Keratinocyte (primary cell): ENCODE measurements at regions not wholly inside any gene's neighbourhood (a gene's known extent, or its start where the extent isn't known, plus 50 kb on each side); places are given as distances from the start of the nearest gene placed in this dataset.

Experiments
- DNase-seq: peaks from one replicate; pipeline ENCODE4 v3.0.0-alpha.2; 2011; ENCODE audit warnings: low read depth, missing footprints, low spot score
- FAIRE-seq: peaks from 2 replicates; lab custom pipeline; 2011; peaks lifted over from hg19 to GRCh38; lab: Jason Lieb, UNC
- H2AFZ ChIP-seq: 2 replicates; pipeline ENCODE4 v1.6.0; 2012; ENCODE audit warnings: low read length, control low read depth, inconsistent platforms; ENCODE audit not compliant: control insufficient read depth
- H3K27ac ChIP-seq: 2 replicates; pipeline ENCODE4 v1.5.1; 2011; ENCODE audit warnings: low read length; ENCODE audit not compliant: control insufficient read depth, insufficient read depth
- H3K27me3 ChIP-seq: 3 replicates; pipeline ENCODE4 v1.6.0; 2011; ENCODE audit warnings: low read length; ENCODE audit not compliant: control insufficient read depth, insufficient read depth; ENCODE audit errors: extremely low read depth
- H3K36me3 ChIP-seq, 2 experiments: 2 replicates in 1 of 2; 3 replicates in 1 of 2; pipeline ENCODE4 v1.5.1; 2011; ENCODE audit warnings: low read length in 2 of 2, mild to moderate bottlenecking in 1 of 2; ENCODE audit not compliant: control insufficient read depth in 2 of 2, insufficient read depth in 2 of 2; ENCODE audit errors: extremely low read depth in 1 of 2
- H3K4me1 ChIP-seq: 3 replicates; pipeline ENCODE4 v1.5.1; 2011; ENCODE audit warnings: low read length; ENCODE audit not compliant: control insufficient read depth, insufficient read depth; ENCODE audit errors: extremely low read depth
- H3K4me2 ChIP-seq: 3 replicates; pipeline ENCODE4 v1.6.0; 2011; ENCODE audit warnings: low read depth, low read length; ENCODE audit not compliant: control insufficient read depth, insufficient read depth; ENCODE audit errors: extremely low read depth
- H3K4me3 ChIP-seq, 3 experiments: fragments of 200-600 bp in 1 of 3; sonication (generic) in 1 of 3; 2 replicates in 2 of 3; 3 replicates in 1 of 3; pipeline ENCODE4 v1.5.1; 2011 to 2016; ENCODE audit warnings: low read length in 3 of 3, mild to moderate bottlenecking in 3 of 3, control low read depth in 2 of 3, inconsistent platforms in 1 of 3, low read depth in 1 of 3, mixed read lengths in 1 of 3, mixed run types in 1 of 3, moderate library complexity in 1 of 3; ENCODE audit not compliant: control insufficient read depth in 2 of 3, insufficient read depth in 2 of 3; ENCODE audit errors: extremely low read depth in 1 of 3
- H3K79me2 ChIP-seq: 2 replicates; pipeline ENCODE4 v1.6.0; 2012; ENCODE audit warnings: low read length; ENCODE audit not compliant: control insufficient read depth, insufficient read depth
- H3K9ac ChIP-seq: 3 replicates; pipeline ENCODE4 v1.6.0; 2011; ENCODE audit warnings: low read length; ENCODE audit not compliant: control insufficient read depth, insufficient read depth; ENCODE audit errors: extremely low read depth
- H3K9me1 ChIP-seq: 3 replicates; pipeline ENCODE4 v1.6.0; 2011; ENCODE audit warnings: low read length; ENCODE audit not compliant: control insufficient read depth, insufficient read depth; ENCODE audit errors: extremely low read depth
- H3K9me3 ChIP-seq: 2 replicates; pipeline ENCODE4 v1.5.1; 2012; ENCODE audit warnings: low read depth, low read length; ENCODE audit not compliant: control insufficient read depth
- H4K20me1 ChIP-seq: 3 replicates; pipeline ENCODE4 v1.6.0; 2011; ENCODE audit warnings: low read length; ENCODE audit not compliant: control insufficient read depth, insufficient read depth; ENCODE audit errors: extremely low read depth
- EZH2 ChIP-seq: IDR thresholded peaks from one replicate; pipeline ENCODE4 v1.6.1; 2012; ENCODE audit warnings: inconsistent platforms, mild to moderate bottlenecking, low read length, moderate library complexity
- dilution Hi-C: fragments of 300-500 bp; cut with MboI; formaldehyde crosslinking; loops from one replicate; pipeline ENCODE4 v1.7.0; 2020; ENCODE audit warnings: low sequenced_read_pairs; ENCODE audit not compliant: extremely low pct_ligation_motif_present
- TF ChIP-seq, protein P1 (sequence below), 3 experiments: IDR thresholded peaks in 1 of 3; conservative IDR thresholded peaks in 1 of 3; optimal IDR thresholded peaks in 1 of 3; 2 replicates in 2 of 3; 3 replicates in 1 of 3; pipeline versions ENCODE3 to v1.5.1; 2011; ENCODE audit warnings: low read length in 3 of 3, mild to moderate bottlenecking in 3 of 3, moderate library complexity in 2 of 3, control low read depth in 1 of 3, inconsistent platforms in 1 of 3; ENCODE audit not compliant: insufficient read depth in 2 of 3; ENCODE audit errors: extremely low read depth in 1 of 3

DNA sequence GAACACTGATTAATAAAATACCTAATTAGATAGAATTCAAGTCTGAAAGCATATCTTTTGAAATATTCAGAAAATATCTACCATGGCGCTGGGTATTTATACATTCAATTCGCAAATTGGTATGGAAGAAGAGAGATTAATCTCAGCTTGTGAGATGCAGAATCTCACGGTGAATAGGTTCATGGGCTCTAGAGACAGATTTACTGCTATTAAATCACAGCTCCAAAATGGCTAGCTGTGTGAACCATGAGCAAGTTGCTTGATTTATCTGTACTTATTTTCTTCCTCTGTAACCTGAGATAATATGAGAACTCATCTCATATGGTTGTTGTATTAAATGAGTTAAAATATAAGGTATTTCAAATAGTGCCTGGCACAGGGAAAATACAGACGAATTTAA is 556.7 kb downstream of the FBXO15 start:
- Histone ChIP-seq H3K27ac (no peak overlapping the region), H3K9ac (no peak overlapping the region), H3K9me1 (no peaks in the 10 kb centered on the region), H3K27me3 (no peaks in the 10 kb centered on the region), H4K20me1 (no peaks in the 10 kb centered on the region), H2AFZ (no peak overlapping the region), H3K4me3 (no peak overlapping the region), H3K79me2 (no peaks in the 10 kb centered on the region), H3K4me2 (no peak overlapping the region), H3K9me3 (no peaks in the 10 kb centered on the region), H3K4me1 (no peaks in the 10 kb centered on the region), H3K36me3 (no peaks in the 10 kb centered on the region)
- FAIRE-seq (no peak), DNase-seq (no peak)
- no peak for TF ChIP-seq EZH2
- TF ChIP-seq, protein P1, sequence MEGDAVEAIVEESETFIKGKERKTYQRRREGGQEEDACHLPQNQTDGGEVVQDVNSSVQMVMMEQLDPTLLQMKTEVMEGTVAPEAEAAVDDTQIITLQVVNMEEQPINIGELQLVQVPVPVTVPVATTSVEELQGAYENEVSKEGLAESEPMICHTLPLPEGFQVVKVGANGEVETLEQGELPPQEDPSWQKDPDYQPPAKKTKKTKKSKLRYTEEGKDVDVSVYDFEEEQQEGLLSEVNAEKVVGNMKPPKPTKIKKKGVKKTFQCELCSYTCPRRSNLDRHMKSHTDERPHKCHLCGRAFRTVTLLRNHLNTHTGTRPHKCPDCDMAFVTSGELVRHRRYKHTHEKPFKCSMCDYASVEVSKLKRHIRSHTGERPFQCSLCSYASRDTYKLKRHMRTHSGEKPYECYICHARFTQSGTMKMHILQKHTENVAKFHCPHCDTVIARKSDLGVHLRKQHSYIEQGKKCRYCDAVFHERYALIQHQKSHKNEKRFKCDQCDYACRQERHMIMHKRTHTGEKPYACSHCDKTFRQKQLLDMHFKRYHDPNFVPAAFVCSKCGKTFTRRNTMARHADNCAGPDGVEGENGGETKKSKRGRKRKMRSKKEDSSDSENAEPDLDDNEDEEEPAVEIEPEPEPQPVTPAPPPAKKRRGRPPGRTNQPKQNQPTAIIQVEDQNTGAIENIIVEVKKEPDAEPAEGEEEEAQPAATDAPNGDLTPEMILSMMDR (optimal IDR thresholded peaks at IDR 0.05 in 1 of 3, IDR thresholded peaks at IDR 0.05 in 1 of 3, conservative IDR thresholded peaks at IDR 0.05 in 1 of 3; ENCODE audit: extremely low read depth in 1 of 3, insufficient read depth in 2 of 3, low read length in 3 of 3), result no peak
- dilution Hi-C loops, result no loop called here

DNA sequence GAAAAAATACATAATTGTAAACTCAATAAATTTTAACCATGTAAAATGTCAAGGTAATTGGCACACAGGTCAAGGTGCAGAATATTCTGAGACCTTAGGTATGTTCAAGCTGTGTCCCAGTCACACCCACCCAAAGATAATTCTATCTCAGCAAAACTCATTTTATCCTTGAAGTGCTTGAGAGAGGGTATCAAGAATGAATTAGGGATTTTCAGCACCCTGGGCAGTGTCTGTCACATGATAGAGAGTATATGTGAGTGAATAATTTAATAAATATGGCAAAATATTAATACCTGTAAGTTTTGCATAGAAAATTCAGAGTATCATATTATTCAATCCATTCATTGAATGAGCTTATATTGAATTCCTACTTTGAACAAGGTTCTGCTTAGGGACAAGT is 567.9 kb downstream of the FBXO15 start:
- H3K9me1 ChIP-seq, result no peaks in the 10 kb centered on the region
- H3K4me2 ChIP-seq, result no peak overlapping the region
- no peak overlapping the region for H3K9ac ChIP-seq
- H3K4me1 ChIP-seq, result no peaks in the 10 kb centered on the region
- no peak overlapping the region for H3K27ac ChIP-seq
- H3K4me3 ChIP-seq, result no peak overlapping the region
- FAIRE-seq (no peak), DNase-seq (no peak)
- H3K79me2 ChIP-seq, result no peaks in the 10 kb centered on the region
- H3K27me3 ChIP-seq, result no peaks in the 10 kb centered on the region
- dilution Hi-C loops, result no loop called here
- H3K36me3 ChIP-seq, result no peaks in the 10 kb centered on the region
- no peak overlapping the region for H2AFZ ChIP-seq
- H4K20me1 ChIP-seq, result no peaks in the 10 kb centered on the region
- no peak for TF ChIP-seq EZH2
- TF ChIP-seq, protein P1 (optimal IDR thresholded peaks at IDR 0.05 in 1 of 3, IDR thresholded peaks at IDR 0.05 in 1 of 3, conservative IDR thresholded peaks at IDR 0.05 in 1 of 3; ENCODE audit: extremely low read depth in 1 of 3, insufficient read depth in 2 of 3, low read length in 3 of 3), result no peak
- no peaks in the 10 kb centered on the region for H3K9me3 ChIP-seq
